ENCODE measurements at regions not wholly inside any gene's neighbourhood (a gene's known extent, or its start where the extent isn't known, plus 50 kb on each side); places are given as distances from the start of the nearest gene placed in this dataset.

DNA sequence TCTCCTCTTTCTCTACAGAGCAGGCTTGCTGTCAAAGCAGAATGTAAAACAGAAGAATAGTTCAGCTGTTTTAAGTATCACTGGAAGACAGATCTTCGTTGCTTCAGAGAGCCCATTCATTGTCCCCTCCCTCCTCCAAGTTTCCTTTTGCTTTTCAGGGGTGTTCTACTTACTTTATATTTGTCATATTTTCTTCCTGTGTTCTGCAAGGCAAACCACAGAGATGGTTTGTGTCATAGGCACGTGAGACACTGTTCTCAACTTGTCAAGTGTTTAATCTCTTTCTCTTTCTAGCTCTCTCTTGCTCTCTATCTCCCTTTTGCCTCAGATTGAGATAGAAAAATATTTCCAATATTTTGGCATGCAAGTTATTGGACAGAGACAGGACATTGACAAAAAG, 228.9 kb upstream of the DEFB112 start:
- no peak overlapping the region for H3K4me3 Mint-ChIP-seq
- peaks cover 4% of the 10 kb centered on the region for H3K9me3 Mint-ChIP-seq (ENCODE audit: low read depth)
- H3K4me1 Mint-ChIP-seq: no peaks in the 10 kb centered on the region
- no peak for ATAC-seq
- ChIA-PET POLR2A (no interaction called here), CTCF (no interaction called here)
- DNase-seq: no peak
- no peaks in the 10 kb centered on the region for H3K36me3 Mint-ChIP-seq (ENCODE audit: low read depth)
- H3K27ac Mint-ChIP-seq: no peak overlapping the region
- no peaks in the 10 kb centered on the region for H3K27me3 Mint-ChIP-seq
- intact Hi-C loops (cut with DNase I, micrococcal nuclease): no loop called here

DNA sequence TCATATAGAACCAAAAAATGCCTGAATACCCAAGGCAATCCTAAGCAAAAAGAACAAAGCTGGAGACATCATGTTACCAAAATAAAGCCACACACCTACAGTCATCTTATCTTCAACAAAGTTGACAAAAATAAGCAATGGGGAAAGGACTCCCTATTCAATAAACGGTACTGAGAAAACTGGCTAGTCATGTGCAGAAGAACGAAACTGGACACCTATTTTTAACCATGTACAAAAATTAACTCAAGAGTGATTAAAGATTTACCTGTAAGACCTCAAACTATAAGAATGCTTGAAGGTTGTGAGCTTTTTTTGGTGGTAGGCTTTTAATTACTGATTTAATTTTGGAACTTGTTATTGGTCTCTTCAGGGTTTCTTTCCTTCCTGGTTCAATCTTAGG, 236.0 kb upstream of the DEFB112 start:
- Mint-ChIP-seq H3K27me3 (no peaks in the 10 kb centered on the region), H3K9me3 (ENCODE audit: low read depth) (peaks cover 2% of the 10 kb centered on the region), H3K4me3 (no peak overlapping the region), H3K27ac (no peak overlapping the region), H3K4me1 (no peaks in the 10 kb centered on the region), H3K36me3 (ENCODE audit: low read depth) (no peaks in the 10 kb centered on the region)
- DNase-seq (no peak), ATAC-seq (no peak)
- ChIA-PET CTCF (no interaction called here), POLR2A (no interaction called here)
- intact Hi-C loops (cut with DNase I, micrococcal nuclease): no loop called here

GRCh38 chr6:50288241-50288640, 238.5 kb upstream of the DEFB112 start:
- Mint-ChIP-seq H3K4me1 (no peaks in the 10 kb centered on the region), H3K27ac (no peak overlapping the region)
- ATAC-seq: no peak

DNA sequence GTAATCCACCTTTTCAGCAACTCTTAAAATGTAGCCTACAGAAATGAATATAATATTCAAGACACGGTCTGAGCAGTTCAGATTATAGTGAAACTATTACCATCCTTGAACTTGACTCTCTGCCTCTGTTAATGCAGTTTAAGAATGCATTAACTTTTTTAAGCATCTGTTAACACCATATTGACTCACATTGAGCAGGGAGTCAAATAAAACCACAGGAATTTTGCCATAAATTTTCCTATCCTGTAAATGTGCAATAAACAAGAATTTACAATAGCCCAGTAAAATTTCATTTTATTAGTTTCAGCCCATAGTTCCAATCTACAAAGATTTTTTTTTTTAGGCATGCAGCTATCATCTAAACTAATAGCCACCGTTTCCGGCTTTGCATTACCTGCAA, 239.2 kb upstream of the DEFB112 start:
- Mint-ChIP-seq H3K36me3 (ENCODE audit: low read depth) (no peaks in the 10 kb centered on the region), H3K4me1 (no peaks in the 10 kb centered on the region), H3K4me3 (no peak overlapping the region), H3K9me3 (ENCODE audit: low read depth) (peaks cover 2% of the 10 kb centered on the region), H3K27ac (no peak overlapping the region), H3K27me3 (no peaks in the 10 kb centered on the region)
- ChIA-PET CTCF (no interaction called here), POLR2A (no interaction called here)
- intact Hi-C loops (cut with DNase I, micrococcal nuclease): no loop called here
- DNase-seq: no peak
- ATAC-seq: no peak

More at GRCh38 chr6:50288241-50288640, 238.5 kb upstream of the DEFB112 start:
- ChIA-PET CTCF (no interaction called here), POLR2A (no interaction called here)
- no peak overlapping the region for H3K4me3 Mint-ChIP-seq
- DNase-seq: no peak
- intact Hi-C loops (cut with DNase I, micrococcal nuclease): no loop called here
- no peaks in the 10 kb centered on the region for H3K36me3 Mint-ChIP-seq (ENCODE audit: low read depth)
- no peaks in the 10 kb centered on the region for H3K27me3 Mint-ChIP-seq
- H3K9me3 Mint-ChIP-seq (ENCODE audit: low read depth): peaks cover 2% of the 10 kb centered on the region

DNA sequence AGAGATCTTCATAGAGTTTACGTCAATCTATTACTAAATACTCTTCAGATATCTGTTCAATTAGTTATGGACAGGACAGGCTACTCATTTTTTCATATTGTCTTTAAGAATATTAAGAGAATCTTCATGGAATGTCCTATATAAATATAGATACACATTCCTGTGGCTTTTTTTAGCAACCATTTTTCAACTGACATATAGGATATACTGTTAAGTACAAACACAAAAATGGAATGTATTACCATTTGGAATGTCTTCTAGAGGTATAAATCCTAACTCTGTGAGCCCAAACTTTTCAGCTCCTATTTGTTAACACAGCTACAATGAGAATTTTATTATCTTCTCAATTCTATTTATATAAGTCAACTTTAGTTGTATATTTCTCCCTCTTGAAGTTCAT, 239.6 kb upstream of the DEFB112 start:
- H3K27me3 Mint-ChIP-seq: no peaks in the 10 kb centered on the region
- no peak for DNase-seq

GRCh38 chr6:50301307-50301706, 251.6 kb upstream of the DEFB112 start:
- H3K4me1 Mint-ChIP-seq: no peaks in the 10 kb centered on the region
- H3K27me3 Mint-ChIP-seq: no peaks in the 10 kb centered on the region
- intact Hi-C loops (cut with DNase I, micrococcal nuclease): no loop called here
- ChIA-PET CTCF (no interaction called here), POLR2A (no interaction called here)
- no peak overlapping the region for H3K27ac Mint-ChIP-seq
- ATAC-seq (no peak), DNase-seq (no peak)
- H3K4me3 Mint-ChIP-seq: no peak overlapping the region
- no peaks in the 10 kb centered on the region for H3K36me3 Mint-ChIP-seq (ENCODE audit: low read depth)
- peaks cover 2% of the 10 kb centered on the region for H3K9me3 Mint-ChIP-seq (ENCODE audit: low read depth)

More for the DNA sequence above, 239.6 kb upstream of the DEFB112 start:
- Mint-ChIP-seq H3K4me3 (no peak overlapping the region), H3K4me1 (no peaks in the 10 kb centered on the region), H3K27ac (no peak overlapping the region), H3K9me3 (ENCODE audit: low read depth) (peaks cover 2% of the 10 kb centered on the region), H3K36me3 (ENCODE audit: low read depth) (no peaks in the 10 kb centered on the region)
- intact Hi-C loops (cut with DNase I, micrococcal nuclease): no loop called here
- ChIA-PET CTCF (no interaction called here), POLR2A (no interaction called here)
- ATAC-seq: no peak

- H3K27me3 Mint-ChIP-seq: no peaks in the 10 kb centered on the region
- H3K4me1 Mint-ChIP-seq: no peaks in the 10 kb centered on the region
- intact Hi-C loops (cut with DNase I, micrococcal nuclease): no loop called here
- POLR2A ChIA-PET: no interaction called here
- CTCF ChIA-PET: interaction anchor here (0.8 to 1.1 kb wide), 2 partner anchors 15 to 856 kb away, joined by 3 to 4 read pairs; no protein-coding TSS in a partner anchor
- H3K27ac Mint-ChIP-seq: no peak overlapping the region
- DNase-seq (no peak), ATAC-seq (peak; percentile 36)
- H3K4me3 Mint-ChIP-seq: no peak overlapping the region
- H3K36me3 Mint-ChIP-seq (ENCODE audit: low read depth): no peaks in the 10 kb centered on the region
- H3K9me3 Mint-ChIP-seq (ENCODE audit: low read depth): no peaks in the 10 kb centered on the region
Measured at GRCh38 chr6:50305660-50306059, 255.9 kb upstream of the DEFB112 start.

- Mint-ChIP-seq H3K4me3 (no peak overlapping the region), H3K27me3 (no peaks in the 10 kb centered on the region), H3K9me3 (ENCODE audit: low read depth) (peaks cover 1% of the 10 kb centered on the region), H3K36me3 (ENCODE audit: low read depth) (no peaks in the 10 kb centered on the region), H3K4me1 (no peaks in the 10 kb centered on the region), H3K27ac (no peak overlapping the region)
- intact Hi-C loops (cut with DNase I, micrococcal nuclease): no loop called here
- DNase-seq (no peak), ATAC-seq (no peak)
- ChIA-PET CTCF (no interaction called here), POLR2A (no interaction called here)
Measured at GRCh38 chr6:50318536-50318935, 268.8 kb upstream of the DEFB112 start.

- ChIA-PET CTCF (no interaction called here), POLR2A (no interaction called here)
- Mint-ChIP-seq H3K9me3 (ENCODE audit: low read depth) (peaks cover 6% of the 10 kb centered on the region), H3K27ac (no peak overlapping the region), H3K27me3 (no peaks in the 10 kb centered on the region), H3K36me3 (ENCODE audit: low read depth) (no peaks in the 10 kb centered on the region), H3K4me1 (no peaks in the 10 kb centered on the region), H3K4me3 (no peak overlapping the region)
- DNase-seq: no peak
- intact Hi-C loops (cut with DNase I, micrococcal nuclease): no loop called here
- no peak for ATAC-seq
Measured at GRCh38 chr6:50330347-50330746, 280.6 kb upstream of the DEFB112 start.

DNA sequence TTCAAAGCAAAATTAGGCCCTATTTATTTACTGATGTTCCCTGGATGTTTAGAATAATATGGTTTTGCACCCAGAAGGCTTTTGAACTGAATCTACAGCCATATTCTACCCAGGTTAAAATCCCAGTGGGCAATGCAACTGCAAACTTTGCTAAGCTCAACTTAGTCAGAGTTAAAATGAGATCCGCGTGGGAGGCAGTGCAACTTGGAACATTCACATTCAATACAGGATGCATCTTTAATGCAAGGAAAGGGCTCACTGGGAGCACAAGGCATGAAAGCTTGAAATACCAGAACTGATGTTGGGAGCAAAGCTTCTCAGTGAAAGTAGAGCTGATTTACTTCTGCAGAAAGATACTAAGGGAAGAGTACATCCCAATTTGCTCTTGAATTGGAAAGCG, 281.2 kb upstream of the DEFB112 start:
- intact Hi-C loops (cut with DNase I, micrococcal nuclease): no loop called here
- no peaks in the 10 kb centered on the region for H3K27me3 Mint-ChIP-seq
- ATAC-seq: no peak

GRCh38 chr6:50333696-50334095, 284.0 kb upstream of the DEFB112 start:
- peaks cover 2% of the 10 kb centered on the region for H3K9me3 Mint-ChIP-seq (ENCODE audit: low read depth)
- DNase-seq (no peak), ATAC-seq (no peak)
- H3K27me3 Mint-ChIP-seq: no peaks in the 10 kb centered on the region
- ChIA-PET CTCF (no interaction called here), POLR2A (no interaction called here)
- H3K36me3 Mint-ChIP-seq (ENCODE audit: low read depth): no peaks in the 10 kb centered on the region
- H3K4me1 Mint-ChIP-seq: no peaks in the 10 kb centered on the region
- no peak overlapping the region for H3K4me3 Mint-ChIP-seq
- intact Hi-C loops (cut with DNase I, micrococcal nuclease): no loop called here
- H3K27ac Mint-ChIP-seq: no peak overlapping the region

More for the DNA sequence above, 281.2 kb upstream of the DEFB112 start:
- Mint-ChIP-seq H3K4me1 (no peaks in the 10 kb centered on the region), H3K27ac (no peak overlapping the region), H3K36me3 (ENCODE audit: low read depth) (no peaks in the 10 kb centered on the region), H3K4me3 (no peak overlapping the region), H3K9me3 (ENCODE audit: low read depth) (peaks cover 2% of the 10 kb centered on the region)
- ChIA-PET POLR2A (no interaction called here), CTCF (no interaction called here)
- DNase-seq: no peak

DNA sequence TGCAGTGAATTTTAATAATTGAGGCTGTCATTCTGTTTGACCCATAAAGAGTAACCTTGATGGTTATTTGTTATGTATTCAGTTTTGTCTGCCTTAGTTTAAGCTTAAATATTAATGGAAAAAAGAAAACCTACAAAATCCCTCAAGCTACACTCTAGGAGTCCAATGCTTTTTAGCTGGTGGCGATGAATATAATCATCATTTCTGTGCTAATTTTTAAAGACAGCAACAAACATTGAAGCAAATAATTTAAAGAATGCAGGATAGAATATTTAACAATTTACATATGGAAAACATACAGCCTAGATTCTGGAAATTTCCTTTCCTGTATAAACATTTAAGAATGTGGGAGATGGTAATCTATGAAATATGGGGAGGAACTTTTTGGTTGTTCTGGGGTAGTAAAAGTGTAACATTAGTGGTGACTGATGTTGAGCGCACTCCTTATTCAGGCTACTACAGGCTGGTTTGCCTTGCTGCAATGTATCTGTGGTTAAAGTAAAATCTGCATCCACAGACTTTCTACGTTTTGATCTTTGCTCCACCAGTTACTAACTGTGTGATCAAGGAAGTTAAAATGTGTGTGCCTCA, 287.9 kb upstream of the DEFB112 start:
- no peaks in the 10 kb centered on the region for H3K36me3 Mint-ChIP-seq (ENCODE audit: low read depth)
- CTCF ChIA-PET: interaction anchor here (0.6 kb wide), 1 partner anchor 421 kb away, joined by 3 read pairs; no protein-coding TSS in a partner anchor
- no peaks in the 10 kb centered on the region for H3K4me1 Mint-ChIP-seq
- ATAC-seq: no peak
- peaks cover 2% of the 10 kb centered on the region for H3K9me3 Mint-ChIP-seq (ENCODE audit: low read depth)
- H3K27ac Mint-ChIP-seq: no peak overlapping the region
- intact Hi-C loops (cut with DNase I, micrococcal nuclease): no loop called here
- DNase-seq: no peak
- POLR2A ChIA-PET: no interaction called here
- no peaks in the 10 kb centered on the region for H3K27me3 Mint-ChIP-seq
- no peak overlapping the region for H3K4me3 Mint-ChIP-seq

DNA sequence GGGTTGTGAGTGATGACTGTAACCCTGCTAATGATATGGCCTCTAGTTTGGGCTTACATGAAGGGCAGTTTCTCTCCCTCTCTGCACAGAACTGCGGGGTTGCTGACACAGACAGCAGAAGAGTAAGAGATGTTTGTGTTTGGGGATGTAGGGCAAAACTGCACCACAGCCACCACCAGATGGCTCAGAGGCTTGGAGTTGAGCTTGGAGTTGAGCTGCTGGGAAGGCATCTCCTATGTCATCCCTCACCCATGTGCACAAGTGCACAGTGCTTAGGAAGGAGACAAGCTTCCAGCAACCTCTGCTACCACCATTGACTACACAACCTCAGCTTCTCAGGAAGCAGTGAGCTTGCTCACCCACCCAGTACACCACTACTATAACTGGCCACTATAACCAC, 303.9 kb upstream of the DEFB112 start:
- POLR2A ChIA-PET: no interaction called here
- intact Hi-C loops (cut with DNase I, micrococcal nuclease): no loop called here
- H3K27ac Mint-ChIP-seq: no peak overlapping the region

More for the DNA sequence above, 303.9 kb upstream of the DEFB112 start:
- Mint-ChIP-seq H3K4me3 (no peak overlapping the region), H3K9me3 (ENCODE audit: low read depth) (peaks cover 12% of the 10 kb centered on the region), H3K36me3 (ENCODE audit: low read depth) (no peaks in the 10 kb centered on the region), H3K27me3 (no peaks in the 10 kb centered on the region), H3K4me1 (no peaks in the 10 kb centered on the region)
- CTCF ChIA-PET: interaction anchor here (0.7 kb wide), 1 partner anchor 438 kb away, joined by 3 read pairs; no protein-coding TSS in a partner anchor
- ATAC-seq (no peak), DNase-seq (no peak)
